ENCODE measurements at regions not wholly inside any gene's neighbourhood (a gene's known extent, or its start where the extent isn't known, plus 50 kb on each side); places are given as distances from the start of the nearest gene placed in this dataset.
A peak's percentile ranks its signal among the peaks of the same experiment; 100 is the strongest.

DNA sequence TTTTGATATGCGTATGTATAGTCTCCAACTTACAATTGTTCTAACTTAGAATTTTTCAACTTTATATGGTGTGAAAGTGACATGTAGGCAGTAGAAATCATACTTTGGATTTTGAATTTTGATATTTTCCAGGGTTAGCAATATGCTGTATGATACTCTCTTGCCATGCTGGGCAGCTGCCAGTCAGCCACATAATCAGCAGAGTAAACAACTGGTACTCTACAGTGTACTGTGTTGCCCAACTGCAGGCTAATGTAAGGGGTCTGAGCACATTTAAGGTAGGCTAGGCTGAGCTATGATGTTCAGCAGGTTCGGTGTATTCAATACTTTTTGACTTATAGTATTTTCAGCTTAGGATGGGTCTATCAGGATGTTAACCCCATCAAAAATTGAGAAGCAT is 52.0 kb upstream of the RYK start:
- Histone ChIP-seq H3K4me3 (ENCODE audit: control insufficient read depth in 1 of 7, extremely low read depth in 1 of 7, insufficient read depth in 4 of 7, low read depth in 2 of 7, low read length in 6 of 7) (no peak overlapping the region), H3K36me3 (ENCODE audit: control insufficient read depth in 4 of 4, insufficient read depth in 4 of 4, low read length in 3 of 4) (no peaks in the 10 kb centered on the region), H3K27ac (ENCODE audit: insufficient read depth in 1 of 2, low read depth in 1 of 2, low read length in 2 of 2, poor library complexity in 1 of 2, severe bottlenecking in 2 of 2) (no peak overlapping the region), H3K27me3 (replicated peaks in 2 of 5; ENCODE audit: control insufficient read depth in 4 of 5, insufficient read depth in 5 of 5, low read length in 4 of 5) (peaks cover 0 to 17% (median 14%) of the 10 kb centered on the region in 5 experiments), H3K9me3 (ENCODE audit: control extremely low read depth in 1 of 5, control insufficient read depth in 4 of 5, insufficient read depth in 2 of 5, low read depth in 1 of 5, low read length in 4 of 5) (no peaks in the 10 kb centered on the region), H3K4me1 (ENCODE audit: control extremely low read depth in 1 of 4, control insufficient read depth in 4 of 4, insufficient read depth in 4 of 4, low read length in 3 of 4) (no peaks in the 10 kb centered on the region)
- no peak for DNase-seq
- ChIA-PET CTCF (interaction anchor here (0.8 to 17.4 kb wide), 12 partner anchors 9 to 374 kb away, joined by 3 to 244 read pairs (median 3); no protein-coding TSS in a partner anchor), POLR2A (interaction anchor here (0.8 kb wide), 1 partner anchor 152 kb away, joined by 3 read pairs; no protein-coding TSS in a partner anchor)
- no CpG with 5 or more reads among the region's 2 CpGs for WGBS (ENCODE audit: insufficient coverage)

DNA sequence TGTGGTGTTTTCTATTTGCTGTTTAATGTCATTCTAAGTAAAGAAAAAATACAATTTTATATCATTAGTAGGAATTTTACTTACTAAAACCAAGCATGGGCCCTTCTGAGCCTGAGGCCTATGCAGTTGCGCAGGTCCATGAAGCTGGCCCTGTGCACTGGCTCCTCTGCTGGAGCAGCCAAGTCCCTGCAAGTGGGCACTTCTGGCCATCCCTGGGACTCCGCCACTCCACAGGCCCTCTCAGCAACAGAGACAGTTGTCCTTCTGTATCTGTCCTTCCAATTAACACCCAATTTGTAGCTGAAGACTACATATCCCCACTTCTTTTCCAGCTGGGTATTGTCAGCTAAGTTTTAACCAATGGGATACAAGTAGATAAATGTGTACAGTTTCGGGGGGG is 49.9 kb upstream of the RYK start:
- peak in 2 of 3 donors; percentile 31 for DNase-seq
- Histone ChIP-seq H3K27ac (ENCODE audit: insufficient read depth in 1 of 2, low read depth in 1 of 2, low read length in 2 of 2, poor library complexity in 1 of 2, severe bottlenecking in 2 of 2) (no peak overlapping the region), H3K9me3 (ENCODE audit: control extremely low read depth in 1 of 5, control insufficient read depth in 4 of 5, insufficient read depth in 2 of 5, low read depth in 1 of 5, low read length in 4 of 5) (peaks cover 0 to 5% (median 0%) of the 10 kb centered on the region in 5 experiments), H3K4me3 (ENCODE audit: control insufficient read depth in 1 of 7, extremely low read depth in 1 of 7, insufficient read depth in 4 of 7, low read depth in 2 of 7, low read length in 6 of 7) (no peak overlapping the region), H3K27me3 (replicated peaks in 2 of 5; ENCODE audit: control insufficient read depth in 4 of 5, insufficient read depth in 5 of 5, low read length in 4 of 5) (peaks cover 2 to 19% (median 9%) of the 10 kb centered on the region in 5 experiments), H3K4me1 (ENCODE audit: control extremely low read depth in 1 of 4, control insufficient read depth in 4 of 4, insufficient read depth in 4 of 4, low read length in 3 of 4) (no peaks in the 10 kb centered on the region), H3K36me3 (ENCODE audit: control insufficient read depth in 4 of 4, insufficient read depth in 4 of 4, low read length in 3 of 4) (no peaks in the 10 kb centered on the region)
- POLR2A ChIA-PET = interaction anchor here (0.6 kb wide), 1 partner anchor 58 kb away, joined by 4 read pairs; no protein-coding TSS in a partner anchor
- 100% methylated on average over 1 of the region's 3 CpGs for WGBS (ENCODE audit: insufficient coverage)
- CTCF ChIA-PET = interaction anchor here (1.4 to 17.4 kb wide), 4 partner anchors 9 to 174 kb away, joined by 3 to 244 read pairs (median 16); no protein-coding TSS in a partner anchor

Measured in common myeloid progenitor, CD34-positive (primary cell).